Peyer's patch (tissue), 4 donors: ENCODE measurements at regions not wholly inside any gene's neighbourhood (a gene's known extent, or its start where the extent isn't known, plus 50 kb on each side); places are given as distances from the start of the nearest gene placed in this dataset.

Experiments used
- DNase-seq, 3 donors: peaks; one replicate each; pipeline ENCODE4 v3.0.0-alpha.2; 2017 to 2019
- H3K27ac ChIP-seq, 4 donors: fragments of 200-600 bp; sonication (generic); one replicate each; pipeline ENCODE4 v1.5.1; 2016 to 2019
- H3K27me3 ChIP-seq, 2 donors: fragments of 200-600 bp; sonication (generic); one replicate each; pipeline ENCODE4 v1.5.1; 2019
- H3K36me3 ChIP-seq, 3 donors: fragments of 200-600 bp; sonication (generic); one replicate each; pipeline ENCODE4 v1.5.1; 2016 to 2019
- H3K4me1 ChIP-seq, 4 donors: fragments of 200-600 bp; sonication (generic); one replicate each; pipeline ENCODE4 v1.5.1; 2016 to 2019
- H3K4me3 ChIP-seq, 4 donors: fragments of 200-600 bp; sonication (generic); 1 replicate in 3 of 4; 2 replicates in 1 of 4; pipeline ENCODE4 v1.5.1; 2016 to 2019; ENCODE audit warnings: mild to moderate bottlenecking in 1 of 4
- H3K9me3 ChIP-seq, 4 donors: fragments of 200-600 bp; sonication (generic); one replicate each; pipeline ENCODE4 v1.5.1; 2016 to 2019; ENCODE audit warnings: mild to moderate bottlenecking in 1 of 4
- POLR2A ChIP-seq, 2 donors: fragments of 450-650 bp; IDR thresholded peaks; one replicate each; pipeline ENCODE4 v1.5.1; 2017; ENCODE audit warnings: antibody characterized with exemption in 2 of 2, mild to moderate bottlenecking in 2 of 2, moderate library complexity in 2 of 2
- TF ChIP-seq, protein P1 (sequence below), 6 experiments: fragments of 450-650 bp in 4 of 6; fragments of 200-600 bp in 2 of 6; sonication (generic) in 1 of 6; IDR thresholded peaks; one replicate each; pipeline ENCODE4 v1.5.1; 2017 to 2019; ENCODE audit warnings: antibody characterized with exemption in 6 of 6, mild to moderate bottlenecking in 3 of 6, moderate library complexity in 1 of 6

DNA sequence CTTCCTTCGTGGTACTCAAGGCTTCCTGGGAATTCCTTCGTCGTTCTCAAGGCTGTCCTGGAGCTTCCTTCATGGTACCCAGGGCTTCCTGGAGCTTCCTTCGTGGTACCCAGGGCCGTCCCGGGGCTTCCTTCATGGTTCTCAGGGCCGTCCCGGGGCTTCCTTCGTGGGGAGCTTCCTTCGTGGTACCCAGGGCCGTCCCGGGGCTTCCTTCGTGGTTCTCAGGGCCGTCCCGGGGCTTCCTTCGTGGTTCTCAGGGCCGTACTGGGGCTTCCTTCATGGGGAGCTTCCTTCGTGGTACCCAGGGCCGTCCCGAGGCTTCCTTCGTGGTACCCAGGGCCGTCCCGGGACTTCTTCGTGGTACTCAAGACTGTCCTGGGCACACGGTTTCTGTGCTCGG is 339.6 kb upstream of the FAT1 start:
- Histone ChIP-seq H3K4me1 (no peaks in the 10 kb centered on the region), H3K36me3 (no peaks in the 10 kb centered on the region), H3K27ac (no peak overlapping the region), H3K9me3 (no peaks in the 10 kb centered on the region), H3K27me3 (no peaks in the 10 kb centered on the region), H3K4me3 (no peak overlapping the region)
- TF ChIP-seq, protein P1, sequence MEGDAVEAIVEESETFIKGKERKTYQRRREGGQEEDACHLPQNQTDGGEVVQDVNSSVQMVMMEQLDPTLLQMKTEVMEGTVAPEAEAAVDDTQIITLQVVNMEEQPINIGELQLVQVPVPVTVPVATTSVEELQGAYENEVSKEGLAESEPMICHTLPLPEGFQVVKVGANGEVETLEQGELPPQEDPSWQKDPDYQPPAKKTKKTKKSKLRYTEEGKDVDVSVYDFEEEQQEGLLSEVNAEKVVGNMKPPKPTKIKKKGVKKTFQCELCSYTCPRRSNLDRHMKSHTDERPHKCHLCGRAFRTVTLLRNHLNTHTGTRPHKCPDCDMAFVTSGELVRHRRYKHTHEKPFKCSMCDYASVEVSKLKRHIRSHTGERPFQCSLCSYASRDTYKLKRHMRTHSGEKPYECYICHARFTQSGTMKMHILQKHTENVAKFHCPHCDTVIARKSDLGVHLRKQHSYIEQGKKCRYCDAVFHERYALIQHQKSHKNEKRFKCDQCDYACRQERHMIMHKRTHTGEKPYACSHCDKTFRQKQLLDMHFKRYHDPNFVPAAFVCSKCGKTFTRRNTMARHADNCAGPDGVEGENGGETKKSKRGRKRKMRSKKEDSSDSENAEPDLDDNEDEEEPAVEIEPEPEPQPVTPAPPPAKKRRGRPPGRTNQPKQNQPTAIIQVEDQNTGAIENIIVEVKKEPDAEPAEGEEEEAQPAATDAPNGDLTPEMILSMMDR (IDR thresholded peaks at IDR 0.05), result no peak
- TF ChIP-seq POLR2A (IDR thresholded peaks at IDR 0.05), result no peak
- DNase-seq, result no peak

DNA sequence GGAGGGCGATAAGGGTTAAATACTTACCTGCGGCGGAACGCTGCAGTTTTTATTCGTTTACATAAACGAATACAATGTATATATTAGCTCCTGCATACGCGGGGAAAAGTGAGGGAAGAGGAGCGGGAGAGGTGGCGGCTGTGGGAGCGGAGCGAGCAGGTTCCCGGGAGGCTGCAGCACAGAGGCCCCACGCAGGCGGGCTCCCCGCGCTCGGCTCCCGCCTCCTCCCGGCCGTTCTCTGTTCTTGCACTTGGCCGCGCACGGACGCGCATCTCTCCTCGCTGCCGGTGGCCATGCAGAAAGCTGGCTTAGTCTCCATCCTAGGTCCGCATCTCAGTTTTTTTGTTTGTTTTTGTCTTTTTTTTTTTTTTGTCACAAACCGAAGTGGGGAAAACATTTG is 340.4 kb upstream of the FAT1 start:
- DNase-seq, result no peak
- Histone ChIP-seq H3K27me3 (no peaks in the 10 kb centered on the region), H3K36me3 (no peaks in the 10 kb centered on the region), H3K4me1 (no peaks in the 10 kb centered on the region), H3K27ac (no peak overlapping the region), H3K4me3 (no peak overlapping the region), H3K9me3 (no peaks in the 10 kb centered on the region)
- TF ChIP-seq POLR2A (IDR thresholded peaks at IDR 0.05), result no peak
- TF ChIP-seq, protein P1 (IDR thresholded peaks at IDR 0.05), result no peak

DNA sequence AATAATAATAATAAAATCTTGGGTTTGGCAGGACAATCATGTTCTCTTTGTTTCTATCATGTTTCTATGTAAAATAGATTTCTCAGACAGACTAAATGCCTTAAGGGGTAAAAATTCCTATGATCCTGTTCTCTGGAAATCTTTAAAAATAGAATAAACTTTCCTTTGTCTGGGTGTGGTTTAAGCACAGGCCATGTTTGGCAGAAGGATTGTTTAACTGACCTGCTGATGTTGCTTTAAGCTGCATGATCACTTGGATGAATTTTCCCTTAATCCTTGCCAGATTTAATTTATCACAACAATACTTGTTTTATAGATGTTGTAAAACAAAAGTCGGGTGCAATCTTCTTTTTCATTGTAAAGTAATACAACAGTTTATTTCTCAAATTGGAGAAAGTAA is 341.7 kb upstream of the FAT1 start:
- no peaks in the 10 kb centered on the region for H3K36me3 ChIP-seq
- no peaks in the 10 kb centered on the region for H3K4me1 ChIP-seq
- no peaks in the 10 kb centered on the region for H3K27me3 ChIP-seq
- no peak overlapping the region for H3K4me3 ChIP-seq
- no peak overlapping the region for H3K27ac ChIP-seq
- no peak for DNase-seq
- TF ChIP-seq POLR2A (IDR thresholded peaks at IDR 0.05), result no peak
- TF ChIP-seq, protein P1 (IDR thresholded peaks at IDR 0.05), result no peak
- no peaks in the 10 kb centered on the region for H3K9me3 ChIP-seq

DNA sequence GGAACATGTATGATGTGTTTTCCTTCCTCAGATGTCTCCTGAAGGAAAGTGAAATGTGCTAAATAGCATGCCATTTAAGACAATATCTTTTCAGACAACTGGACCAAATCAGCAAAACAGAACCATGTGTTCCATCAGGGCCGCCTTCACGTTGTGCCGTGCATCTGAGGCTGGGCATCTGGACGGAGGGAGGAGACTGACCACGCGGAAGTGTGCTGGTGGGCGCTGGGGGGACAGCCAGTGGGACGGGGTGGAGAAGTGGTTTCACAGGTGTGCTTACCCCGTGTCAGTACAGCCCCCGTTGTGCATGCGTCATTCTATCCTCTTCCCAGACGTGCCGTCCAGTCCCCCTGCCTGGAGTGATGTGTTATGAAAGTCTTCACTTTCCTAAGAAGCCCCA is 342.1 kb upstream of the FAT1 start:
- H3K36me3 ChIP-seq, result no peaks in the 10 kb centered on the region
- no peaks in the 10 kb centered on the region for H3K27me3 ChIP-seq
- no peak for DNase-seq
- no peaks in the 10 kb centered on the region for H3K4me1 ChIP-seq
- no peak overlapping the region for H3K4me3 ChIP-seq
- no peak for TF ChIP-seq POLR2A (IDR thresholded peaks at IDR 0.05)
- TF ChIP-seq, protein P1 (IDR thresholded peaks at IDR 0.05), result no peak
- no peak overlapping the region for H3K27ac ChIP-seq
- H3K9me3 ChIP-seq, result no peaks in the 10 kb centered on the region

DNA sequence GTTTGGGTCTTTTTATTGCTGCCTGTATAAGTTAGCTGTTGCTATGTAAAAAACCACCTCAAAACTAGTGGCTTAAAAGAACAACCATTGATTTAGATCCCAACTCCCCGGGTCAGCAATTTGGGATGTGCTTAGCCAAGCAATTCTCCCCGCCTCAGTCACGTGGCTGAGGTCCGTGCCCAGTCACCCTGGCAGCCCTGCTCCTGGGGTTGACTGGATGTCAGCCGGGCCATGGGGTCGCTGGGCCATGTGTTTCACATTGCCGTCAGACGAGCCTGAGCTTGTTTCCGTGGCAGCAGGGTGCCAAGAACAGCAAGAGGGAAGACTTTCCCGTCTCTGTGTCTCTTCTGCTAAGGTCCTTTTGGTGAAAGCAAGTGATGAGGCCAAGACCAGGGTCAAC is 345.7 kb upstream of the FAT1 start:
- H3K9me3 ChIP-seq, result no peaks in the 10 kb centered on the region
- no peak overlapping the region for H3K4me3 ChIP-seq
- H3K27ac ChIP-seq, result no peak overlapping the region
- TF ChIP-seq POLR2A (IDR thresholded peaks at IDR 0.05), result no peak
- TF ChIP-seq, protein P1 (IDR thresholded peaks at IDR 0.05), result no peak
- no peaks in the 10 kb centered on the region for H3K4me1 ChIP-seq
- no peaks in the 10 kb centered on the region for H3K36me3 ChIP-seq
- no peak for DNase-seq
- H3K27me3 ChIP-seq, result no peaks in the 10 kb centered on the region

DNA sequence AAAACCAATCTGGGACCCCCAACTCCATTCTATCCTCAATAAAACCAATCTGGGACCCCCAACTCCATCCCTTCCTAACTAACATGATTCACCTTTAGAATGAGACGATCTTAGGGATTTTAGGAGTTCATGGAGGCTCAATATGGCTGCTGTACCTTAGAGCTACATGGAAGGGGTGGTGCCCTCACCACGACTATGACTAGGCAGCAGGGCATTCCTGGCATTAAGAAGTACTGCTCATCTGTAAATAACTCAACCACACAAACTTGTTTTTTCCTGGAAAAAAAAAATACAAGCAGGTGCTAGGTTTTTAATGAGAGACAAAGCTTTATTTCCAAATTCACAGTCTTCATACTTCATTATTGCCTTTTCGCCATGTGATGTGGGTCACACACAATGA is 346.5 kb upstream of the FAT1 start:
- no peaks in the 10 kb centered on the region for H3K4me1 ChIP-seq
- H3K4me3 ChIP-seq, result no peak overlapping the region
- H3K27ac ChIP-seq, result no peak overlapping the region
- H3K27me3 ChIP-seq, result no peaks in the 10 kb centered on the region
- H3K9me3 ChIP-seq, result no peaks in the 10 kb centered on the region
- no peaks in the 10 kb centered on the region for H3K36me3 ChIP-seq
- no peak for DNase-seq
- no peak for TF ChIP-seq POLR2A (IDR thresholded peaks at IDR 0.05)
- TF ChIP-seq, protein P1 (IDR thresholded peaks at IDR 0.05), result no peak
